OCI-LY3 (cell line): ENCODE measurements at regions not wholly inside any gene's neighbourhood (a gene's known extent, or its start where the extent isn't known, plus 50 kb on each side); places are given as distances from the start of the nearest gene placed in this dataset.

Experiments used
- H2AFZ ChIP-seq: fragments of 200-600, 300-600 bp; shearing (Covaris generic); 2 replicates; pipeline ENCODE4 v1.6.0; 2014; ENCODE audit warnings: antibody characterized with exemption, low read depth, low read length
- H3K27ac ChIP-seq: fragments of 200-600, 300-600 bp; sonication (generic); 2 replicates; pipeline ENCODE4 v1.5.1; 2014; ENCODE audit warnings: mild to moderate bottlenecking, low read length, moderate library complexity, mixed read lengths
- H3K27me3 ChIP-seq: fragments of 200-600, 300-600 bp; sonication (generic); 2 replicates; pipeline ENCODE4 v1.6.1; 2014; ENCODE audit warnings: low read depth, low read length, mixed read lengths
- H3K36me3 ChIP-seq: fragments of 200-600, 300-600 bp; sonication (generic); replicated peaks from 2 replicates; pipeline ENCODE3; 2014; ENCODE audit warnings: low read depth, low read length, mixed read lengths
- H3K4me1 ChIP-seq: fragments of 300-600, 200-600 bp; sonication (generic); 2 replicates; pipeline ENCODE4 v1.6.1; 2014; ENCODE audit warnings: low read length, mixed read lengths
- H3K4me2 ChIP-seq: fragments of 200-600, 300-600 bp; sonication (generic); 2 replicates; pipeline ENCODE4 v1.6.1; 2014; ENCODE audit warnings: low read length, mixed read lengths
- H3K4me3 ChIP-seq: fragments of 300-600, 200-600 bp; sonication (generic); 2 replicates; pipeline ENCODE4 v1.5.1; 2014; ENCODE audit warnings: antibody characterized with exemption, mild to moderate bottlenecking, low read length, moderate library complexity
- H3K79me2 ChIP-seq: fragments of 300-600, 200-600 bp; shearing (Covaris generic); 2 replicates; pipeline ENCODE4 v1.6.1; 2014; ENCODE audit warnings: mild to moderate bottlenecking, low read length, mixed read lengths
- H3K9ac ChIP-seq: fragments of 300-600, 200-600 bp; shearing (Covaris generic); 2 replicates; pipeline ENCODE4 v1.6.0; 2014; ENCODE audit warnings: mild to moderate bottlenecking, low read length, moderate library complexity
- H3K9me3 ChIP-seq: fragments of 200-600, 300-600 bp; shearing (Covaris generic); 2 replicates; pipeline ENCODE4 v1.6.1; 2014; ENCODE audit warnings: low read length, mixed read lengths; ENCODE audit not compliant: insufficient read depth
- H4K20me1 ChIP-seq: fragments of 200-600, 300-600 bp; sonication (generic); 2 replicates; pipeline ENCODE4 v1.6.1; 2016; ENCODE audit warnings: low read length, mixed read lengths; ENCODE audit not compliant: insufficient read depth
- CTCF ChIP-seq: fragments of 200-600, 300-600 bp; sonication (generic); IDR thresholded peaks from 2 replicates; pipeline ENCODE4 v1.5.1; 2014; ENCODE audit warnings: antibody characterized with exemption, low read length, low read depth
- EZH2phosphoT487 ChIP-seq: fragments of 200-600 bp; shearing (Covaris generic); IDR thresholded peaks from 2 replicates; pipeline ENCODE4 v1.6.1; 2018; ENCODE audit warnings: antibody characterized with exemption, mixed run types, low read depth

GRCh38 chr3:14279626-14280061 is 101.0 kb downstream of the LSM3 start:
- TF ChIP-seq CTCF (no peak), EZH2phosphoT487 (no peak)
- Histone ChIP-seq H3K9ac (no peak overlapping the region), H3K9me3 (no peaks in the 10 kb centered on the region), H3K4me3 (no peak overlapping the region), H3K36me3 (no peaks in the 10 kb centered on the region), H3K27ac (no peak overlapping the region), H3K4me1 (no peaks in the 10 kb centered on the region), H4K20me1 (no peaks in the 10 kb centered on the region), H3K79me2 (no peaks in the 10 kb centered on the region), H3K4me2 (no peak overlapping the region), H3K27me3 (peaks cover 9% of the 10 kb centered on the region; the same call in 1 of the 2 replicates), H2AFZ (no peak overlapping the region)

- Histone ChIP-seq H3K4me3 (no peak overlapping the region), H2AFZ (no peak overlapping the region), H3K4me2 (no peak overlapping the region)
Observed at GRCh38 chr3:14280326-14280725, 101.7 kb downstream of the LSM3 start.

GRCh38 chr3:14281053-14281452 is 102.4 kb downstream of the LSM3 start:
- H3K4me2 ChIP-seq: no peak overlapping the region
- no peaks in the 10 kb centered on the region for H3K36me3 ChIP-seq
- TF ChIP-seq EZH2phosphoT487 (no peak), CTCF (no peak)
- no peaks in the 10 kb centered on the region for H3K79me2 ChIP-seq
- H3K9me3 ChIP-seq: no peaks in the 10 kb centered on the region
- H4K20me1 ChIP-seq: no peaks in the 10 kb centered on the region
- no peak overlapping the region for H3K27ac ChIP-seq
- H3K27me3 ChIP-seq: peaks cover 13% of the 10 kb centered on the region; the same call in 1 of the 2 replicates
- H3K4me1 ChIP-seq: no peaks in the 10 kb centered on the region
- H3K4me3 ChIP-seq: no peak overlapping the region
- no peak overlapping the region for H2AFZ ChIP-seq
- no peak overlapping the region for H3K9ac ChIP-seq

More at GRCh38 chr3:14280326-14280725, 101.7 kb downstream of the LSM3 start:
- no peaks in the 10 kb centered on the region for H3K9me3 ChIP-seq
- no peaks in the 10 kb centered on the region for H3K36me3 ChIP-seq
- H3K27ac ChIP-seq: no peak overlapping the region
- no peak for TF ChIP-seq EZH2phosphoT487
- TF ChIP-seq CTCF: no peak
- H3K27me3 ChIP-seq: peaks cover 9% of the 10 kb centered on the region; the same call in 1 of the 2 replicates
- H4K20me1 ChIP-seq: no peaks in the 10 kb centered on the region
- H3K79me2 ChIP-seq: no peaks in the 10 kb centered on the region
- H3K9ac ChIP-seq: no peak overlapping the region
- H3K4me1 ChIP-seq: no peaks in the 10 kb centered on the region

GRCh38 chr3:14282001-14282705 is 103.5 kb downstream of the LSM3 start:
- Histone ChIP-seq H3K9me3 (no peaks in the 10 kb centered on the region), H3K9ac (no peak overlapping the region), H3K4me2 (no peak overlapping the region), H3K4me3 (no peak overlapping the region), H4K20me1 (no peaks in the 10 kb centered on the region), H3K27ac (no peak overlapping the region), H3K4me1 (no peaks in the 10 kb centered on the region), H3K36me3 (no peaks in the 10 kb centered on the region), H2AFZ (no peak overlapping the region), H3K79me2 (no peaks in the 10 kb centered on the region), H3K27me3 (peaks cover 13% of the 10 kb centered on the region; the same call in 1 of the 2 replicates)
- no peak for TF ChIP-seq EZH2phosphoT487
- no peak for TF ChIP-seq CTCF
